HEK293T (cell line): ENCODE measurements at regions not wholly inside any gene's neighbourhood (a gene's known extent, or its start where the extent isn't known, plus 50 kb on each side); places are given as distances from the start of the nearest gene placed in this dataset.

ENCODE experiments used
- CTCF ChIA-PET: fragments of 350-600 bp; formaldehyde crosslinking; extraction: SDS; loops from one replicate; lab custom pipeline; 2021; ENCODE audit warnings: antibody characterized with exemption, inconsistent platforms; lab: Yijun Ruan, JAX
- POLR2A ChIA-PET: fragments of 350-600 bp; formaldehyde crosslinking; extraction: SDS; loops from one replicate; lab custom pipeline; 2020; ENCODE audit warnings: antibody characterized with exemption, inconsistent platforms; lab: Yijun Ruan, JAX
- DNase-seq: peaks from one replicate; pipeline ENCODE4 v3.0.0; 2012; ENCODE audit warnings: mixed read lengths; ENCODE audit errors: extremely low spot score
- ARNT ChIP-seq: fragments of 450-650 bp; IDR thresholded peaks from 2 replicates; pipeline ENCODE4 v1.6.1; 2017; ENCODE audit warnings: mild to moderate bottlenecking
- BHLHE40 ChIP-seq: fragments of 450-650 bp; IDR thresholded peaks from 2 replicates; pipeline ENCODE4 v1.6.1; 2016; ENCODE audit warnings: mild to moderate bottlenecking, moderate library complexity, borderline replicate concordance
- CTBP1 ChIP-seq: fragments of 450-650 bp; IDR thresholded peaks from 2 replicates; pipeline ENCODE4 v1.6.1; 2016; ENCODE audit warnings: borderline replicate concordance
- ELF4 ChIP-seq: fragments of 450-650 bp; IDR thresholded peaks from 2 replicates; pipeline ENCODE4 v1.6.1; 2017; ENCODE audit warnings: antibody characterized with exemption
- FOXA1 ChIP-seq: fragments of 450-650 bp; IDR thresholded peaks from 2 replicates; pipeline ENCODE4 v1.6.1; 2016; ENCODE audit warnings: mild to moderate bottlenecking
- FOXK2 ChIP-seq: fragments of 450-650 bp; IDR thresholded peaks from 2 replicates; pipeline ENCODE4 v1.6.1; 2016; ENCODE audit warnings: mild to moderate bottlenecking
- FOXM1 ChIP-seq: fragments of 450-650 bp; IDR thresholded peaks from 2 replicates; pipeline ENCODE4 v1.6.1; 2017; ENCODE audit warnings: mild to moderate bottlenecking, borderline replicate concordance
- HDGF ChIP-seq: fragments of 450-650 bp; IDR thresholded peaks from 2 replicates; pipeline ENCODE4 v1.6.1; 2017; ENCODE audit warnings: antibody characterized with exemption, borderline replicate concordance
- L3MBTL2 ChIP-seq: fragments of 450-650 bp; conservative IDR thresholded peaks from 2 replicates; pipeline ENCODE4 v1.6.1; 2016; ENCODE audit warnings: mild to moderate bottlenecking
- LEF1 ChIP-seq: fragments of 450-650 bp; IDR thresholded peaks from 2 replicates; pipeline ENCODE4 v1.6.1; 2017; ENCODE audit warnings: mild to moderate bottlenecking, borderline replicate concordance
- NFRKB ChIP-seq: fragments of 450-650 bp; IDR thresholded peaks from 2 replicates; pipeline ENCODE4 v1.6.1; 2016; ENCODE audit warnings: mild to moderate bottlenecking, moderate library complexity
- SP1 ChIP-seq: fragments of 450-650 bp; IDR thresholded peaks from 2 replicates; pipeline ENCODE4 v1.6.1; 2017
- SUZ12 ChIP-seq: fragments of 450-650 bp; IDR thresholded peaks from 2 replicates; pipeline ENCODE4 v1.6.1; 2016; ENCODE audit warnings: mild to moderate bottlenecking
- TARDBP ChIP-seq: fragments of 450-650 bp; IDR thresholded peaks from 2 replicates; pipeline ENCODE4 v1.6.1; 2016
- ZNF384 ChIP-seq: fragments of 450-650 bp; IDR thresholded peaks from 2 replicates; pipeline ENCODE4 v1.6.1; 2016
- TF ChIP-seq, protein P1 (sequence below): fragments of 450-650 bp; IDR thresholded peaks from 2 replicates; pipeline ENCODE4 v1.6.1; 2016

DNA sequence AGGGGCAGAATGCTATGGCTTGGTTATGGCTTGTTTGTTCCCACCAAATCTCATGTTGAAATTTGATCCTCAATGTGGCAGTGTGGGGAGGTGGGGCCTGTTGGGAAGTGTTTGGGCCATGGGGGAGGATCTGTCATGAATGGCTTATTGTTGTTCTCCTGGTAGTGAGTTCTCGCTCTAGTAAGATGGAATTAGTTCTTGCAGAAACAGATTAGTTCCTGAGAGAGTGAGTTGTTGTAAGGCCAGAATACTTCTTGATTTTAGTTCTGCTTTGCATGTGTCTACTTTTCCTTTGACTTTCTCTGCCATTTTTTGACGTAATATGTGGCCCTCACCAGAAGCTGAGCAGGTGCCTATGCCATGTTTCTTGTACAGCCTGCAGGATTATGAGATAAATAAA lies 188.2 kb downstream of the KIF20B start:
- POLR2A ChIA-PET: no interaction called here
- DNase-seq: no peak
- no peak for TF ChIP-seq FOXA1
- TF ChIP-seq FOXK2: no peak
- no peak for TF ChIP-seq TARDBP
- TF ChIP-seq SP1: no peak
- TF ChIP-seq BHLHE40: no peak
- TF ChIP-seq, protein P1, sequence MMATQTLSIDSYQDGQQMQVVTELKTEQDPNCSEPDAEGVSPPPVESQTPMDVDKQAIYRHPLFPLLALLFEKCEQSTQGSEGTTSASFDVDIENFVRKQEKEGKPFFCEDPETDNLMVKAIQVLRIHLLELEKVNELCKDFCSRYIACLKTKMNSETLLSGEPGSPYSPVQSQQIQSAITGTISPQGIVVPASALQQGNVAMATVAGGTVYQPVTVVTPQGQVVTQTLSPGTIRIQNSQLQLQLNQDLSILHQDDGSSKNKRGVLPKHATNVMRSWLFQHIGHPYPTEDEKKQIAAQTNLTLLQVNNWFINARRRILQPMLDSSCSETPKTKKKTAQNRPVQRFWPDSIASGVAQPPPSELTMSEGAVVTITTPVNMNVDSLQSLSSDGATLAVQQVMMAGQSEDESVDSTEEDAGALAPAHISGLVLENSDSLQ: no peak
- no peak for TF ChIP-seq ARNT
- TF ChIP-seq CTBP1: no peak
- TF ChIP-seq ZNF384: no peak
- TF ChIP-seq SUZ12: no peak
- TF ChIP-seq FOXM1: no peak
- no peak for TF ChIP-seq HDGF
- CTCF ChIA-PET: no interaction called here

DNA sequence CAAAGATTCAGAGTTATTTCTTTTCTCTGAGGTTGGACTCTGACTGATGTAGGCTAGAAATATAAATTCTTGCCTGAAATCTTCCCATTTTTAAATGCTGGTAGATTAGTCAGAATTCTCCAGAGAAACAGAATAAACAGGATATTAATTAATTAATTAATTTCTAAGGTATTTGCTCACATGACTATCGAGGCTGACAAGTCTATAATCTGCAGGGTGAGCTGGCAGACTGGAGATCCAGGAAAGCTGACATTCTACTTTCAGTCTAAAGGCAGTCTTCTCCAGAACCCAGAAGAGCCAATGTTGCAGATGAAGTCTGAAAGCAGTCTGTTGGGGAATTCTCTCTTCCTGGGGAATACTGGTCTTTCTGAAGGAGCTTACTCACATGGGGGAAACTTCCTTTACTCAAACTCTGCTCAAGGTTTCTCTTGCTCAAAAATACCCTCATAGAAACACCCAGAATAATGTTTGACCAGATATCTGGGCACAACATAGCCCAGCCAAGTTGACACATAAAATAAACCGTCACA lies 189.7 kb downstream of the KIF20B start:
- ChIA-PET CTCF (no interaction called here), POLR2A (no interaction called here)
- no peak for TF ChIP-seq CTBP1
- DNase-seq: no peak

DNA sequence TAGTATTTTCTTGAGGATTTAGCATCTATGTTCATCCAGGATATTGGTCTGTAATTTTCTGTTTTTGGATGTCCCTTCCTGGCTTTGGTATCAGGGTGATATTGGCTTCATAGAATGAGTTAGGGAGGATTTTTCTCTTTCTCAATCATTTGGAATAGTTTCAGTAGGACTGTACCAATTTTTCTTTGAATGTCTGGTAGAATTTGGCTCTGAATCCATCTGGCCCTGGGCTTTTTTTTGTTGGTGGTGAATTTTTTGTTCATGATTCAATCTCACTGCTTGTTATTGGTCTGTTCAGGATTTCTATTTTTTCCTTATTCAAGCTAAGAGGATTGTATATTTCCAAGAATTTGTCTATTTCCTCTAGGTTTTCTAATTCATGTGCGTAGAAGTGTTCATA lies 192.7 kb downstream of the KIF20B start:
- ChIA-PET CTCF (no interaction called here), POLR2A (no interaction called here)
- TF ChIP-seq ELF4: no peak
- TF ChIP-seq TARDBP: no peak
- no peak for TF ChIP-seq FOXM1
- TF ChIP-seq NFRKB: no peak
- TF ChIP-seq FOXA1: no peak
- TF ChIP-seq SUZ12: no peak
- no peak for TF ChIP-seq L3MBTL2
- no peak for TF ChIP-seq SP1
- no peak for TF ChIP-seq ARNT
- DNase-seq: no peak

DNA sequence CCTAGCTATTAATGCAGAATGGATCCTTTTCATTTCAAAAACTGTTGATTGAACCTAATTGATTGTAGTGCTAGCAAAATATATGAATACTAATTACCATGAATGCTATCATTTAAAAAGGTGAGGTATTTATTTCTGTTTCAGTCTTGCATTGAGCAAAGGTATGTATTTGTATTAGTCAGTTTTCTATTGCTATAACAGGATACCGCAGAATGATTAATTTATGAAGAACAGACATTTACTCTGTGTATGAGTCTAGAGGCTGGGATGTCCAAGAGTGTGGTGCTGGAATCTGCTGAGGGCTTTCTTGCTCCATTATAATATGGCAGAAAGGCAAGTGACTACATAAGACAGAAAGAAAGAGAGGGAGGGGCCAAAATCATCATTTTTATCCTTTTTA lies 199.2 kb downstream of the KIF20B start:
- ChIA-PET CTCF (no interaction called here), POLR2A (no interaction called here)
- no peak for DNase-seq
- TF ChIP-seq FOXA1 (no peak), LEF1 (no peak), TARDBP (no peak), FOXK2 (no peak), BHLHE40 (no peak), SUZ12 (no peak), ARNT (no peak), ZNF384 (no peak), SP1 (no peak), NFRKB (no peak), HDGF (no peak), CTBP1 (no peak), ELF4 (no peak), FOXM1 (no peak), L3MBTL2 (no peak)
- TF ChIP-seq, protein P1: no peak

DNA sequence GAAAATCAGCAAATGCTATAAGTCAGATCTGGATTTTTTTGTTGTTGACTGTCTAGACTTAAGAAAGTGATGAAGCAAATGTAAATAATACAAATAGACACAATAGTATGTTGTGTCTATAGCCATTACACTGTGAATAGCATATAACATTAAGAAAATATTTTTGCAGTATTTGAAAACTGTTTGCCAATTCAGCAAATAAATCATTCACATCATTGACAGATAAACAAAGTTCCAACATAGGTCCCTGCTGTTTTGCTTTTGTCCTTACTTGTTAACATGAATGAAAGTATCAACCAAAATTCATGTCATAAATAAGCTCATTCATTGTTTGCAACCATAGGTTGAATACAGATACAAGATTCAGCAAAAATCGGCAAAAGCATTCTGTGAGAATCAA lies 200.5 kb downstream of the KIF20B start:
- POLR2A ChIA-PET: no interaction called here
- DNase-seq: no peak
- CTCF ChIA-PET: no interaction called here
- TF ChIP-seq FOXM1: no peak
- TF ChIP-seq L3MBTL2: no peak
- TF ChIP-seq LEF1: no peak

DNA sequence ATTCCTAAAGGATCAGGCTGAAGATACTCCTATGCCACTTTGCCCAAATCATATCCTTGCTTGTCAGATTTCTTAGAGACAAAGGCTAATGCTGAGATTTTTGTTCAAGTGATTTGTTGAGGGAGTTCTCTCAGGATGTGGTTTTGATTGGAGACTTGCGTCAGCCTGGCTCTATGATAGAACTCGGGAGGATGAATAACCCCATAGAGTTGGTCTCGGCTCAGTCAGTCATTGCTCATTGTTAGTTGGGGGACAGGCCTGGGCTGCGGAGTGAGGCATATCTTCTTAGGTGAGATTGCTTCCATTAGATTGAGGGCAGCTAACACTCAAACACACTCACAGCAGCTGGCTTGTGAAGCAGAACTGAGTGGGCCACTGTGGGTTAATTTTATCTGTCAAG lies 203.4 kb downstream of the KIF20B start:
- ChIA-PET POLR2A (no interaction called here), CTCF (no interaction called here)
- no peak for DNase-seq
- TF ChIP-seq SP1: no peak

DNA sequence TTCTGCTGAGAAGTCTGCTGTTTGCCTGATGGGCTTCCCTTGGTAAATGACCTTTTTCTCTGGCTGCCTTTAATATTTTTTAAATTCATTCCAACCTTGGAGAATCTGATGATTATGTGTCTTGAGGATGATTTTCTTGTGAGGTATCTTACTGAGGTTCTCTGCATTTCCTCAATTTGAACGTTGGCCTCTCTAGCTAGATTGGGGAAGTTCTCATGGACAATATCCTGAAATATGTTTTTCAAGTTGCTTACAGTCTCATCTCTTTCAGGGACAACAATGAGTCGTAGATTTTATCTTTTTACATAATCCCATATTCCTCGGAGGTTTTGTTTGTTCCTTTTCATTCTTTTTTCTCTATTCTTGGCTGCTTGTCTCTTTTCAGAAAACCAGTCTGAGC lies 208.4 kb downstream of the KIF20B start:
- DNase-seq: no peak
- POLR2A ChIA-PET: no interaction called here
- CTCF ChIA-PET: no interaction called here
- TF ChIP-seq SUZ12 (no peak), BHLHE40 (no peak), ARNT (no peak), NFRKB (no peak), ZNF384 (no peak), FOXK2 (no peak), CTBP1 (no peak), FOXA1 (no peak), FOXM1 (no peak), TARDBP (no peak), SP1 (no peak), L3MBTL2 (no peak), LEF1 (no peak), ELF4 (no peak), HDGF (no peak)
- TF ChIP-seq, protein P1: no peak
